SK-N-SH (cell line): ENCODE measurements at regions not wholly inside any gene's neighbourhood (a gene's known extent, or its start where the extent isn't known, plus 50 kb on each side); places are given as distances from the start of the nearest gene placed in this dataset.

Source experiments
- IRF3 ChIP-seq: fragments of 150-350 bp; IDR thresholded peaks from 2 replicates; pipeline ENCODE4 v1.6.1; 2016; ENCODE audit warnings: mild to moderate bottlenecking, low read depth, low read length
- ZBTB33 ChIP-seq: IDR thresholded peaks from 2 replicates; pipeline ENCODE4 v1.4.0; 2012; ENCODE audit warnings: low read depth, borderline replicate concordance

DNA sequence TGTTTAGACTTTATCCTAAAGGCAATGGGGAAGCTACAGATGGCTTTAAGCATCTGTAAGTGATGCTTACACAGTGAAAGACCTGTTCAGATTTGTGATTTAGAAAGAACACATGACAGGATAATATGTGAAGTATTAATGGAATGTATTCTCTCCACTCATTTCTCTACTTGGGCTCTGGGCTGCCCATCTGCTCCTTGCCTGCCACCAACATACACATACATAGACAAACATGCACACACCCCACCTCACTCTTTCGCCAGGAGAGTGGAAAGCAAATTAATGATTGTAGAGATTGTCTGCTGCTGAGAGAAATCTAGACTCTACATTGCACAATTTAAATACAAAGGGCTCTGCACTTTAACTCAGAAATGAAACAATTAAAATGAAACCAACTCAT is 61.0 kb upstream of the NFE2L2 start:
- TF ChIP-seq ZBTB33 (no peak), IRF3 (no peak)
